Ovary (tissue), 7 donors: ENCODE measurements at regions not wholly inside any gene's neighbourhood (a gene's known extent, or its start where the extent isn't known, plus 50 kb on each side); places are given as distances from the start of the nearest gene placed in this dataset.

Source experiments
- DNase-seq, 5 donors: peaks; one replicate each; pipeline ENCODE4 v3.0.0-alpha.2; 2019 to 2020
- H3K27ac ChIP-seq, 2 donors: fragments of 200-600 bp; one replicate each; pipeline versions ENCODE4 v1.5.1 to v1.8.0; 2019 to 2022
- H3K27me3 ChIP-seq: fragments of 200-600 bp; one replicate; pipeline ENCODE4 v1.8.0; 2022
- H3K36me3 ChIP-seq: fragments of 200-600 bp; sonication (generic); one replicate; pipeline ENCODE4 v1.5.1; 2019
- H3K4me1 ChIP-seq: one replicate; pipeline ENCODE4 v1.8.1; 2013; ENCODE audit warnings: mild to moderate bottlenecking, moderate library complexity; ENCODE audit not compliant: insufficient read depth
- H3K4me3 ChIP-seq: fragments of 200-600 bp; sonication (generic); one replicate; pipeline ENCODE4 v1.5.1; 2017
- H3K9me3 ChIP-seq, 2 donors: fragments of 200-600 bp in 1 of 2; sonication (generic) in 1 of 2; one replicate each; pipeline versions ENCODE4 v1.5.1 to v1.8.1; 2013 to 2019; ENCODE audit warnings: mild to moderate bottlenecking in 1 of 2, moderate library complexity in 1 of 2
- CTCF ChIP-seq, 3 donors: fragments of 450-650 bp in 2 of 3; fragments of 200-600 bp in 1 of 3; IDR thresholded peaks; one replicate each; pipeline versions ENCODE4 v1.5.1 to v1.8.0; 2016 to 2022; ENCODE audit warnings: antibody characterized with exemption in 3 of 3, mild to moderate bottlenecking in 1 of 3
- EP300 ChIP-seq: sonication (generic); formaldehyde crosslinking; IDR thresholded peaks from one replicate; pipeline ENCODE4 v1.6.1; 2017; ENCODE audit warnings: antibody characterized with exemption
- POLR2A ChIP-seq: fragments of 450-650 bp; IDR thresholded peaks from one replicate; pipeline ENCODE4 v1.6.1; 2017; ENCODE audit warnings: antibody characterized with exemption, mild to moderate bottlenecking, moderate library complexity
- WGBS, 3 donors: extraction: QIAGEN DNeasy Blood & Tissue Kit in 1 of 3; methylation state at CpG; one replicate each; pipeline versions ENCODE4 v1.1.5 to v1.1.7; 2013 to 2017; 5-methylcytosine and 5-hydroxymethylcytosine counted together
- intact Hi-C, 4 donors: fragments of 100-400 bp; cut with DNase I; formaldehyde crosslinking; loops; one replicate each; pipeline versions ENCODE4 v1.11.0 to v1.15.1; 2022 to 2023
- donor health status: DM: no; HTN: no; CAD: no; lungs with moderate emphysema.
- donor health status: DM: no; HTN: no; CAD: no.
- donor health status: Bipolar disorder and iron deficiency.
- donor health status: DM: no; HTN: no; CAD: no.
- donor health status: DM: yes; HTN: yes; CAD: no.

GRCh38 chr16:9307446-9307845, 216.0 kb downstream of the HAPSTR1 start:
- H3K4me1 ChIP-seq, result no peaks in the 10 kb centered on the region
- no peaks in the 10 kb centered on the region for H3K9me3 ChIP-seq
- no peaks in the 10 kb centered on the region for H3K27me3 ChIP-seq
- TF ChIP-seq EP300, result no peak
- TF ChIP-seq CTCF (IDR thresholded peaks at IDR 0.05), result no peak
- no peak for TF ChIP-seq POLR2A
- DNase-seq, result no peak
- intact Hi-C loops, result no loop called here
- H3K36me3 ChIP-seq, result no peaks in the 10 kb centered on the region
- H3K27ac ChIP-seq, result no peak overlapping the region
- no peak overlapping the region for H3K4me3 ChIP-seq
- WGBS, 3 donors, result 50 to 54% (median 52%) methylated on average over 4 of the region's 4 CpGs

- Histone ChIP-seq H3K4me1 (no peaks in the 10 kb centered on the region), H3K4me3 (no peak overlapping the region), H3K27me3 (no peaks in the 10 kb centered on the region), H3K36me3 (no peaks in the 10 kb centered on the region), H3K27ac (no peak overlapping the region), H3K9me3 (no peaks in the 10 kb centered on the region)
- DNase-seq, result no peak
- TF ChIP-seq POLR2A (no peak), CTCF (IDR thresholded peaks at IDR 0.05) (no peak), EP300 (no peak)
- 31 to 42% (median 36%) methylated on average over 8 of the region's 8 CpGs for whole genome bisulfite sequencing, 3 donors
- intact Hi-C loops, result no loop called here
Observed at GRCh38 chr16:9308356-9308801, 216.9 kb downstream of the HAPSTR1 start.

GRCh38 chr16:9308850-9309249, 217.4 kb downstream of the HAPSTR1 start:
- Histone ChIP-seq H3K27me3 (no peaks in the 10 kb centered on the region), H3K4me1 (no peaks in the 10 kb centered on the region), H3K9me3 (no peaks in the 10 kb centered on the region), H3K27ac (no peak overlapping the region), H3K4me3 (no peak overlapping the region), H3K36me3 (no peaks in the 10 kb centered on the region)
- WGBS, 3 donors, result 11 to 28% (median 18%) methylated on average over 6 of the region's 6 CpGs
- no peak for TF ChIP-seq EP300
- no peak for TF ChIP-seq POLR2A
- no peak for TF ChIP-seq CTCF (IDR thresholded peaks at IDR 0.05)
- intact Hi-C loops, result no loop called here
- no peak for DNase-seq

GRCh38 chr16:9309844-9310243, 218.4 kb downstream of the HAPSTR1 start:
- Histone ChIP-seq H3K4me3 (no peak overlapping the region), H3K36me3 (no peaks in the 10 kb centered on the region), H3K27ac (no peak overlapping the region), H3K27me3 (no peaks in the 10 kb centered on the region), H3K9me3 (no peaks in the 10 kb centered on the region), H3K4me1 (no peaks in the 10 kb centered on the region)
- DNase-seq, result no peak
- intact Hi-C loops, result no loop called here
- TF ChIP-seq CTCF (IDR thresholded peaks at IDR 0.05), result no peak
- TF ChIP-seq EP300, result no peak
- TF ChIP-seq POLR2A, result no peak
- 60 to 89% (median 87%) methylated on average over 2 of the region's 2 CpGs for WGBS, 3 donors
